K562 (cell line): ENCODE measurements at regions not wholly inside any gene's neighbourhood (a gene's known extent, or its start where the extent isn't known, plus 50 kb on each side); places are given as distances from the start of the nearest gene placed in this dataset.

ENCODE experiments used
- ATAC-seq: fragments of 200-7000 bp; cut with Tn5 transposase; 3 replicates; pipeline ENCODE4 v1.9.1; 2020; ENCODE audit warnings: moderate library complexity
- BruUV-seq: library from RNA; stranded (reverse); fragments of 400-500 nt; replicated peaks from 2 replicates; lab custom pipeline; 2021; lab: Mats Ljungman, UMichigan
- CTCF ChIA-PET: fragments of 300-600 bp; formaldehyde crosslinking; extraction: SDS; loops from one replicate; lab custom pipeline; 2021; ENCODE audit warnings: low intra/inter-chr PET ratio; lab: Yijun Ruan, JAX
- POLR2A ChIA-PET: fragments of 300-600, 350-650 bp; sonication (Branson Sonifier 250); formaldehyde crosslinking; extraction: SDS; loops from one replicate; lab custom pipeline; 2021; ENCODE audit warnings: antibody characterized with exemption, inconsistent platforms; lab: Yijun Ruan, JAX
- DNase-seq, 4 experiments: peaks; one replicate each; pipeline versions ENCODE4 v3.0.0 to v3.0.0-alpha.2; 2011 to 2018; ENCODE audit warnings: low spot score in 3 of 4, mixed read lengths in 3 of 4; ENCODE audit errors: extremely low read depth in 1 of 4
- FAIRE-seq: peaks from 2 replicates; lab custom pipeline; 2011; peaks lifted over from hg19 to GRCh38; lab: Jason Lieb, UNC
- H2AFZ ChIP-seq: 2 replicates; pipeline ENCODE4 v1.6.0; 2011; ENCODE audit warnings: low read depth, low read length, control low read depth, inconsistent platforms
- H3K27ac ChIP-seq: fragments of 200-600 bp; 3 replicates; pipeline ENCODE4 v1.8.0; 2011; ENCODE audit warnings: low read depth, mild to moderate bottlenecking, control low read depth, inconsistent platforms, low read length, moderate library complexity, mixed read lengths; ENCODE audit errors: extremely low read depth
- H3K27me3 ChIP-seq, 2 experiments: fragments of 300-600 bp in 1 of 2; 2 replicates in 1 of 2; 3 replicates in 1 of 2; pipeline versions ENCODE4 v1.6.0 to v1.8.0; 2011; ENCODE audit warnings: inconsistent platforms in 2 of 2, low read length in 2 of 2, mild to moderate bottlenecking in 1 of 2, mixed read lengths in 1 of 2, moderate library complexity in 1 of 2; ENCODE audit not compliant: control insufficient read depth in 2 of 2, insufficient read depth in 2 of 2
- H3K36me3 ChIP-seq: fragments of 300-600 bp; 3 replicates; pipeline ENCODE4 v1.8.0; 2011; ENCODE audit warnings: mild to moderate bottlenecking, low read length, inconsistent platforms; ENCODE audit not compliant: control insufficient read depth, insufficient read depth
- H3K4me1 ChIP-seq, 2 experiments: fragments of 200-600 bp in 1 of 2; replicated peaks in 1 of 2; 2 replicates in 1 of 2; 3 replicates in 1 of 2; pipeline versions ENCODE4 v1.5.1 to v1.8.0; 2011; ENCODE audit warnings: inconsistent platforms in 2 of 2, low read length in 2 of 2, mild to moderate bottlenecking in 1 of 2, mixed read lengths in 1 of 2, moderate library complexity in 1 of 2; ENCODE audit not compliant: control insufficient read depth in 2 of 2, insufficient read depth in 2 of 2
- H3K4me2 ChIP-seq: 2 replicates; pipeline ENCODE4 v1.6.1; 2011; ENCODE audit warnings: low read length, control low read depth, inconsistent platforms, mixed read lengths; ENCODE audit not compliant: insufficient read depth
- H3K4me3 ChIP-seq: fragments of 200-600 bp; sonication (generic), shearing (Covaris generic); 2 replicates; pipeline ENCODE4 v1.5.1; 2016; ENCODE audit warnings: control low read depth, inconsistent platforms
- H3K79me2 ChIP-seq: fragments of 200-600 bp; 3 replicates; pipeline ENCODE4 v1.8.0; 2011; ENCODE audit warnings: low read length, inconsistent platforms; ENCODE audit not compliant: control insufficient read depth, insufficient read depth
- H3K9ac ChIP-seq, 2 experiments: 2 replicates each; pipeline versions ENCODE4 v1.6.0 to v1.6.1; 2011; ENCODE audit warnings: low read depth in 2 of 2, low read length in 2 of 2, control low read depth in 1 of 2, inconsistent platforms in 1 of 2, mild to moderate bottlenecking in 1 of 2, mixed read lengths in 1 of 2; ENCODE audit not compliant: insufficient read depth in 1 of 2
- H3K9me1 ChIP-seq: one replicate; pipeline ENCODE4 v1.6.0; 2011; ENCODE audit warnings: inconsistent platforms, mild to moderate bottlenecking, low read length, moderate library complexity; ENCODE audit not compliant: control insufficient read depth, insufficient read depth
- H3K9me3 ChIP-seq: replicated peaks from 2 replicates; pipeline ENCODE4 v1.5.1; 2011; ENCODE audit warnings: low read depth, low read length, inconsistent platforms; ENCODE audit not compliant: control insufficient read depth, insufficient read depth
- H4K20me1 ChIP-seq: replicated peaks from 2 replicates; pipeline ENCODE4 v1.6.1; 2011; ENCODE audit warnings: low read length, inconsistent platforms, mixed read lengths; ENCODE audit not compliant: control insufficient read depth, insufficient read depth
- BCL6 ChIP-seq: fragments of 250-450 bp; sonication (Bioruptor Pico); IDR thresholded peaks from 2 replicates; pipeline ENCODE4 v1.4.0; 2020
- CBFB ChIP-seq: sonication (generic); formaldehyde crosslinking; IDR thresholded peaks from 2 replicates; pipeline ENCODE4 v1.4.0; 2020; ENCODE audit warnings: mild to moderate bottlenecking, missing genetic modification reagents
- CREBBP ChIP-seq: IDR thresholded peaks from one replicate; pipeline ENCODE4 v1.6.1; 2012; ENCODE audit warnings: low read depth, mild to moderate bottlenecking, control low read depth, inconsistent platforms, low read length
- CXXC5 ChIP-seq: fragments of 250-450 bp; sonication (Bioruptor Pico); IDR thresholded peaks from 2 replicates; pipeline ENCODE4 v1.8.0; 2022; ENCODE audit warnings: inconsistent platforms, mild to moderate bottlenecking, moderate library complexity
- FOXO4 ChIP-seq: fragments of 450-650 bp; formaldehyde crosslinking; IDR thresholded peaks from 2 replicates; pipeline ENCODE4 v1.4.0; 2020; ENCODE audit warnings: mild to moderate bottlenecking, moderate library complexity
- GABPB2 ChIP-seq: fragments of 250-450 bp; sonication (Bioruptor Pico); conservative IDR thresholded peaks from 2 replicates; pipeline ENCODE4 v1.5.1; 2021; ENCODE audit warnings: mild to moderate bottlenecking
- GTF2B ChIP-seq: IDR thresholded peaks from 2 replicates; pipeline ENCODE4 v1.6.1; 2011; ENCODE audit not compliant: insufficient read length; ENCODE audit errors: extremely low read depth
- HIVEP1 ChIP-seq: fragments of 250-450 bp; sonication (Bioruptor Pico); IDR thresholded peaks from 2 replicates; pipeline ENCODE4 v1.4.0; 2020; ENCODE audit warnings: mild to moderate bottlenecking
- IFI16 ChIP-seq: fragments of 250-450 bp; sonication (Bioruptor Pico); IDR thresholded peaks from 2 replicates; pipeline ENCODE4 v2.1.2; 2022; ENCODE audit warnings: mild to moderate bottlenecking, inconsistent platforms
- MTF1 ChIP-seq: fragments of 250-450 bp; sonication (Bioruptor Pico); IDR thresholded peaks from 2 replicates; pipeline ENCODE4 v1.9.0; 2021; ENCODE audit warnings: moderate library complexity, mild to moderate bottlenecking, inconsistent platforms, borderline replicate concordance
- NCOA4 ChIP-seq: fragments of 450-650 bp; IDR thresholded peaks from 2 replicates; pipeline ENCODE4 v1.6.1; 2018; ENCODE audit warnings: mild to moderate bottlenecking; ENCODE audit not compliant: partially characterized antibody
- NR2C1 ChIP-seq, 2 experiments: fragments of 450-650 bp; IDR thresholded peaks; 2 replicates each; pipeline ENCODE4 v1.6.1; 2017; ENCODE audit warnings: mild to moderate bottlenecking in 2 of 2, antibody characterized with exemption in 1 of 2, inconsistent platforms in 1 of 2, missing compliant biosample characterization in 1 of 2, missing genetic modification characterization in 1 of 2
- NR2C2 ChIP-seq, 2 experiments: fragments of 200-800 bp in 1 of 2; sonication (Bioruptor generic) in 1 of 2; sonication (generic) in 1 of 2; formaldehyde crosslinking in 1 of 2; IDR thresholded peaks; 2 replicates each; pipeline versions ENCODE4 v1.6.1 to v1.8.0; 2016 to 2022; ENCODE audit warnings: mild to moderate bottlenecking in 1 of 2, missing compliant biosample characterization in 1 of 2, missing genetic modification characterization in 1 of 2, missing genetic modification reagents in 1 of 2
- TFAM ChIP-seq: fragments of 250-450 bp; sonication (Bioruptor Pico); conservative IDR thresholded peaks from 2 replicates; pipeline ENCODE4 v1.5.0; 2021; ENCODE audit warnings: mild to moderate bottlenecking, moderate library complexity
- ZBTB2 ChIP-seq: fragments of 450-650 bp; IDR thresholded peaks from 2 replicates; pipeline ENCODE4 v1.6.1; 2016; ENCODE audit warnings: antibody characterized with exemption
- ZNF253 ChIP-seq: fragments of 250-450 bp; sonication (Bioruptor Pico); conservative IDR thresholded peaks from 2 replicates; pipeline ENCODE4 v1.6.1; 2021; ENCODE audit warnings: mild to moderate bottlenecking
- ZNF76 ChIP-seq: fragments of 250-450 bp; sonication (Bioruptor Pico); IDR thresholded peaks from 2 replicates; pipeline ENCODE4 v1.4.0; 2020; ENCODE audit warnings: mild to moderate bottlenecking, moderate library complexity, borderline replicate concordance
- ZNF766 ChIP-seq: fragments of 200-800 bp; sonication (Bioruptor generic); conservative IDR thresholded peaks from 2 replicates; pipeline ENCODE4 v1.6.1; 2016; ENCODE audit warnings: missing genetic modification characterization, missing compliant biosample characterization
- WGBS: fragments of 100-300 bp; shearing (Covaris generic); methylation state at CpG from one replicate; pipeline ENCODE4 v1.1.6; 2016; ENCODE audit warnings: low coverage, mixed read lengths; ENCODE audit not compliant: insufficient coverage; ENCODE audit errors: missing lambda C conversion rate; 5-methylcytosine and 5-hydroxymethylcytosine counted together
- in situ Hi-C: fragments of 300-500 bp; cut with MboI; formaldehyde crosslinking; loops from 4 replicates; pipeline ENCODE4 v1.15.0; 2018; ENCODE audit warnings: inconsistent platforms, mixed read lengths
- intact Hi-C: fragments of 100-400 bp; cut with micrococcal nuclease; formaldehyde crosslinking; loops from 2 replicates; pipeline ENCODE4 v1.14.2; 2022

GRCh38 chr10:33056828-33057596 lies 99.0 kb upstream of the ITGB1 start:
- in situ Hi-C loops = no loop called here
- WGBS = 3% methylated on average over 4 of the region's 4 CpGs
- Histone ChIP-seq H3K36me3 (no peaks in the 10 kb centered on the region), H3K79me2 (no peaks in the 10 kb centered on the region), H3K9me3 (no peaks in the 10 kb centered on the region), H2AFZ (peak overlapping the region; percentile 5; the same call in 1 of the 2 replicates), H4K20me1 (no peaks in the 10 kb centered on the region), H3K27me3 (peaks cover 0 to 4% of the 10 kb centered on the region in 2 experiments; a peak in 1 of 5 replicates), H3K4me1 (peaks cover 7 to 13% of the 10 kb centered on the region in 2 experiments; a peak in 3 of 5 replicates), H3K27ac (no peak overlapping the region), H3K9me1 (no peaks in the 10 kb centered on the region), H3K4me2 (peak overlapping the region; percentile 41; the same call in 1 of the 2 replicates), H3K4me3 (no peak overlapping the region), H3K9ac (no peak overlapping the region)
- intact Hi-C loops = no loop called here
- CTCF ChIA-PET = no interaction called here
- POLR2A ChIA-PET = interaction anchor here (1.0 to 1.4 kb wide), 3 partner anchors 10 to 21 kb away, joined by 3 to 5 read pairs (median 3); no protein-coding TSS in a partner anchor
- BruUV-seq = no TSS peak
- DNase-seq (peak in 1 of 4 experiments; percentile 42), ATAC-seq (peak; percentile 69), FAIRE-seq (no peak)
- no peak for TF ChIP-seq ZBTB2
- TF ChIP-seq FOXO4 (CRISPR knock-in tag) = 0 out of 2 replicates have a peak, but pooled peaks have one; percentile 75
- TF ChIP-seq NR2C2 (CRISPR knock-in tag; IDR thresholded peaks at IDR 0.05) = no peak
- no peak for TF ChIP-seq NR2C2 (tag; IDR thresholded peaks at IDR 0.05)
- no peak for TF ChIP-seq NR2C1 (IDR thresholded peaks at IDR 0.05)
- TF ChIP-seq NR2C1 (tag; IDR thresholded peaks at IDR 0.05) = peak; percentile 72; the same call in 1 of the 2 replicates
- TF ChIP-seq BCL6 (CRISPR knock-in tag) = peak; percentile 87; the same call in 1 of the 2 replicates
- peak; percentile 84; the same call in 1 of the 2 replicates for TF ChIP-seq MTF1 (CRISPR knock-in tag)
- peak; percentile 66; the same call in 1 of the 2 replicates for TF ChIP-seq ZNF76 (CRISPR knock-in tag)
- TF ChIP-seq IFI16 (CRISPR knock-in tag) = peak; percentile 83; the same call in 1 of the 2 replicates
- peak; percentile 87; the same call in 1 of the 2 replicates for TF ChIP-seq HIVEP1 (CRISPR knock-in tag)
- TF ChIP-seq CBFB (CRISPR knock-in tag) = no peak
- no peak for TF ChIP-seq CREBBP
- no peak for TF ChIP-seq GABPB2 (CRISPR knock-in tag)
- TF ChIP-seq GTF2B = no peak
- TF ChIP-seq CXXC5 (CRISPR knock-in tag) = 0 out of 2 replicates have a peak, but pooled peaks have one; percentile 14
- TF ChIP-seq ZNF766 (CRISPR knock-in tag) = 0 out of 2 replicates have a peak, but pooled peaks have one; percentile 24
- TF ChIP-seq ZNF253 (CRISPR knock-in tag) = peak; percentile 83
- no peak for TF ChIP-seq NCOA4
- no peak for TF ChIP-seq TFAM (CRISPR knock-in tag)
